GM12878 (cell line): ENCODE measurements at regions not wholly inside any gene's neighbourhood (a gene's known extent, or its start where the extent isn't known, plus 50 kb on each side); places are given as distances from the start of the nearest gene placed in this dataset.

Experiments
- ATAC-seq: fragments of 200-7000 bp; cut with Tn5 transposase; 3 replicates; pipeline ENCODE4 v1.9.1; 2020; ENCODE audit warnings: mild to moderate bottlenecking, moderate library complexity
- BruUV-seq: library from RNA; stranded (reverse); fragments of 400-500 nt; replicated peaks from 2 replicates; lab custom pipeline; 2021; lab: Mats Ljungman, UMichigan
- CTCF ChIA-PET: fragments of 300-600 bp; sonication (Branson Sonifier 250); formaldehyde crosslinking; extraction: SDS; loops from one replicate; lab custom pipeline; 2021; ENCODE audit warnings: inconsistent platforms; lab: Yijun Ruan, JAX
- POLR2A ChIA-PET: fragments of 350-600 bp; formaldehyde crosslinking; extraction: SDS; loops from one replicate; lab custom pipeline; 2021; ENCODE audit warnings: inconsistent platforms; lab: Charles Lee
- RAD21 ChIA-PET: fragments of 300-600 bp; sonication (Branson Sonifier 250); formaldehyde crosslinking; loops from one replicate; lab custom pipeline; 2023; ENCODE audit warnings: antibody characterized with exemption; ENCODE audit not compliant: unreplicated experiment; lab: Charles Lee
- SMC1A ChIA-PET: fragments of 300-600 bp; sonication (Branson Sonifier 250); formaldehyde crosslinking; loops from one replicate; lab custom pipeline; 2023; ENCODE audit not compliant: unreplicated experiment, uncharacterized antibody; lab: Charles Lee
- DNase-seq: peaks from one replicate; pipeline ENCODE4 v3.0.0-alpha.2; 2011; ENCODE audit warnings: low read depth, low spot score
- FAIRE-seq: peaks from 3 replicates; lab custom pipeline; 2011; peaks lifted over from hg19 to GRCh38; lab: Jason Lieb, UNC
- H2AFZ ChIP-seq: 2 replicates; pipeline ENCODE4 v1.6.0; 2011; ENCODE audit warnings: low read depth, low read length, control low read depth; ENCODE audit not compliant: control insufficient read depth
- H3K27ac ChIP-seq: 2 replicates; pipeline ENCODE4 v1.5.1; 2011; ENCODE audit warnings: control low read depth; ENCODE audit not compliant: control insufficient read depth, insufficient read depth
- H3K27me3 ChIP-seq, 2 experiments: replicated peaks in 1 of 2; 2 replicates each; pipeline versions ENCODE4 v1.6.0 to v1.6.1; 2011; ENCODE audit warnings: low read length in 1 of 2; ENCODE audit not compliant: control insufficient read depth in 2 of 2, insufficient read depth in 2 of 2
- H3K36me3 ChIP-seq, 2 experiments: 2 replicates each; pipeline ENCODE4 v1.5.1; 2011; ENCODE audit warnings: low read length in 1 of 2; ENCODE audit not compliant: control insufficient read depth in 2 of 2, insufficient read depth in 2 of 2
- H3K4me1 ChIP-seq: 2 replicates; pipeline ENCODE4 v1.6.1; 2011; ENCODE audit warnings: mild to moderate bottlenecking, low read length, moderate library complexity, mixed read lengths; ENCODE audit not compliant: control insufficient read depth, insufficient read depth
- H3K4me2 ChIP-seq: 2 replicates; pipeline ENCODE4 v1.6.0; 2011; ENCODE audit warnings: control low read depth; ENCODE audit not compliant: control insufficient read depth, insufficient read depth
- H3K4me3 ChIP-seq: fragments of 200-600 bp; sonication (generic); 2 replicates; pipeline ENCODE4 v1.5.1; 2016
- H3K79me2 ChIP-seq: 2 replicates; pipeline ENCODE4 v1.6.0; 2011; ENCODE audit warnings: low read length; ENCODE audit not compliant: control insufficient read depth, insufficient read depth
- H3K9ac ChIP-seq: 2 replicates; pipeline ENCODE4 v1.8.0; 2011; ENCODE audit warnings: low read length, control low read depth, mixed read lengths; ENCODE audit not compliant: control insufficient read depth, insufficient read depth
- H3K9me3 ChIP-seq: replicated peaks from 3 replicates; pipeline ENCODE4 v1.5.1; 2011; ENCODE audit warnings: mild to moderate bottlenecking, low read length; ENCODE audit not compliant: control insufficient read depth, insufficient read depth
- H4K20me1 ChIP-seq: 2 replicates; pipeline ENCODE4 v1.6.0; 2011; ENCODE audit not compliant: control insufficient read depth, insufficient read depth
- EGR1 ChIP-seq, 2 experiments: IDR thresholded peaks; 1 replicate in 1 of 2; 2 replicates in 1 of 2; pipeline ENCODE4 v1.6.1; 2011 to 2012; ENCODE audit warnings: low read depth in 2 of 2, low read length in 2 of 2, borderline replicate concordance in 1 of 2, mild to moderate bottlenecking in 1 of 2, moderate library complexity in 1 of 2
- EZH2 ChIP-seq: IDR thresholded peaks from 2 replicates; pipeline ENCODE4 v1.6.1; 2012; ENCODE audit warnings: low read depth, mild to moderate bottlenecking, control low read depth, inconsistent platforms, low read length, borderline replicate concordance; ENCODE audit not compliant: control insufficient read depth
- FOS ChIP-seq: IDR thresholded peaks from 3 replicates; pipeline ENCODE4 v1.6.1; 2011; ENCODE audit warnings: borderline replicate concordance; ENCODE audit not compliant: insufficient read length; ENCODE audit errors: extremely low read depth
- GATAD2B ChIP-seq: fragments of 450-650 bp; conservative IDR thresholded peaks from 2 replicates; pipeline ENCODE4 v1.6.1; 2017; ENCODE audit warnings: low read depth, mild to moderate bottlenecking, moderate library complexity
- HDAC2 ChIP-seq: fragments of 200-600 bp; sonication (generic); IDR thresholded peaks from 2 replicates; pipeline ENCODE4 v1.6.1; 2017
- MEF2B ChIP-seq: fragments of 450-650 bp; IDR thresholded peaks from 2 replicates; pipeline ENCODE4 v1.6.1; 2018; ENCODE audit warnings: mild to moderate bottlenecking, moderate library complexity; ENCODE audit not compliant: partially characterized antibody, poor library complexity, severe bottlenecking
- MTA2 ChIP-seq: fragments of 450-650 bp; IDR thresholded peaks from 2 replicates; pipeline ENCODE4 v1.6.1; 2016; ENCODE audit warnings: low read depth, mild to moderate bottlenecking, moderate library complexity
- MYB ChIP-seq: fragments of 150-350 bp; IDR thresholded peaks from 2 replicates; pipeline ENCODE4 v1.6.1; 2014; ENCODE audit warnings: mild to moderate bottlenecking, low read depth, low read length, borderline replicate concordance
- PKNOX1 ChIP-seq: fragments of 450-650 bp; IDR thresholded peaks from 2 replicates; pipeline ENCODE4 v1.6.1; 2016; ENCODE audit warnings: mild to moderate bottlenecking
- RELA ChIP-seq: fragments of 450-650 bp; IDR thresholded peaks from 2 replicates; pipeline ENCODE4 v1.8.0; 2014; ENCODE audit warnings: borderline replicate concordance; ENCODE audit not compliant: partially characterized antibody
- RUNX3 ChIP-seq: IDR thresholded peaks from 2 replicates; pipeline ENCODE4 v1.6.1; 2012; ENCODE audit warnings: low read length, inconsistent platforms
- SUZ12 ChIP-seq: fragments of 200-600 bp; sonication (generic); IDR thresholded peaks from one replicate; pipeline ENCODE4 v1.6.1; 2018; ENCODE audit warnings: antibody characterized with exemption, mild to moderate bottlenecking; ENCODE audit not compliant: unreplicated experiment
- TCF7 ChIP-seq: IDR thresholded peaks from 2 replicates; pipeline ENCODE4 v1.6.1; 2014; ENCODE audit warnings: antibody characterized with exemption, borderline replicate concordance
- ZNF207 ChIP-seq: fragments of 450-650 bp; IDR thresholded peaks from 2 replicates; pipeline ENCODE4 v1.6.1; 2014; ENCODE audit warnings: antibody characterized with exemption, mild to moderate bottlenecking, borderline replicate concordance
- WGBS: methylation state at CpG from one replicate; pipeline ENCODE4 v1.1.6; 2016; ENCODE audit warnings: low lambda C conversion rate; ENCODE audit not compliant: insufficient replicate concordance, insufficient coverage; ENCODE audit errors: missing lambda C conversion rate; 5-methylcytosine and 5-hydroxymethylcytosine counted together
- in situ Hi-C: fragments of 300-500 bp; cut with MboI; formaldehyde crosslinking; loops from 9 replicates; pipeline ENCODE4 v1.14.3; 2018; ENCODE audit warnings: mixed read lengths
- intact Hi-C: fragments of 100-400 bp; cut with micrococcal nuclease; formaldehyde crosslinking; loops from one replicate; pipeline ENCODE4 v1.14.2; 2022; ENCODE audit not compliant: unreplicated experiment

- no peaks in the 10 kb centered on the region for H3K36me3 ChIP-seq
- no peaks in the 10 kb centered on the region for H4K20me1 ChIP-seq
- in situ Hi-C loops: no loop called here
- no peak overlapping the region for H2AFZ ChIP-seq
- H3K9ac ChIP-seq: no peak overlapping the region
- DNase-seq (no peak), ATAC-seq (no peak)
- BruUV-seq: no TSS peak
- intact Hi-C loops: no loop called here
- 29% methylated on average over 3 of the region's 3 CpGs for WGBS
- H3K4me2 ChIP-seq: no peak overlapping the region
- RAD21 ChIA-PET: no interaction called here
- no peaks in the 10 kb centered on the region for H3K9me3 ChIP-seq
- no peaks in the 10 kb centered on the region for H3K4me1 ChIP-seq
- no peaks in the 10 kb centered on the region for H3K79me2 ChIP-seq
- TF ChIP-seq MTA2 (no peak), TCF7 (no peak), EGR1 (IDR thresholded peaks at IDR 0.05; ENCODE audit: borderline replicate concordance in 1 of 2, low read depth in 2 of 2, low read length in 2 of 2) (no peak), EZH2 (no peak), PKNOX1 (no peak), HDAC2 (no peak), ZNF207 (no peak), SUZ12 (no peak), FOS (no peak), MEF2B (no peak), GATAD2B (no peak), RELA (no peak), RUNX3 (no peak), MYB (no peak)
- TF ChIP-seq, all 136 proteins: peak for 0
- ChIA-PET CTCF (no interaction called here), POLR2A (no interaction called here), SMC1A (no interaction called here)
- Histone ChIP-seq H3K27me3 (no peaks in the 10 kb centered on the region), H3K27ac (no peak overlapping the region), H3K4me3 (no peak overlapping the region)
- FAIRE-seq: no peak
Measured at GRCh38 chr5:16271851-16272250, 92.3 kb upstream of the MARCHF11 start.
